Testis (tissue), 2 donors: ENCODE measurements at regions not wholly inside any gene's neighbourhood (a gene's known extent, or its start where the extent isn't known, plus 50 kb on each side); places are given as distances from the start of the nearest gene placed in this dataset.

ENCODE experiments used
- POLR2A ChIP-seq: fragments of 450-650 bp; IDR thresholded peaks from one replicate; pipeline ENCODE4 v1.6.1; 2017; ENCODE audit warnings: antibody characterized with exemption, mild to moderate bottlenecking, moderate library complexity
- TF ChIP-seq, protein P1 (sequence below), 3 experiments: fragments of 450-650 bp in 2 of 3; fragments of 200-600 bp in 1 of 3; sonication (generic) in 1 of 3; IDR thresholded peaks; one replicate each; pipeline ENCODE4 v1.5.1; 2016 to 2019; ENCODE audit warnings: antibody characterized with exemption in 3 of 3, mild to moderate bottlenecking in 2 of 3, moderate library complexity in 1 of 3

- TF ChIP-seq, protein P1, sequence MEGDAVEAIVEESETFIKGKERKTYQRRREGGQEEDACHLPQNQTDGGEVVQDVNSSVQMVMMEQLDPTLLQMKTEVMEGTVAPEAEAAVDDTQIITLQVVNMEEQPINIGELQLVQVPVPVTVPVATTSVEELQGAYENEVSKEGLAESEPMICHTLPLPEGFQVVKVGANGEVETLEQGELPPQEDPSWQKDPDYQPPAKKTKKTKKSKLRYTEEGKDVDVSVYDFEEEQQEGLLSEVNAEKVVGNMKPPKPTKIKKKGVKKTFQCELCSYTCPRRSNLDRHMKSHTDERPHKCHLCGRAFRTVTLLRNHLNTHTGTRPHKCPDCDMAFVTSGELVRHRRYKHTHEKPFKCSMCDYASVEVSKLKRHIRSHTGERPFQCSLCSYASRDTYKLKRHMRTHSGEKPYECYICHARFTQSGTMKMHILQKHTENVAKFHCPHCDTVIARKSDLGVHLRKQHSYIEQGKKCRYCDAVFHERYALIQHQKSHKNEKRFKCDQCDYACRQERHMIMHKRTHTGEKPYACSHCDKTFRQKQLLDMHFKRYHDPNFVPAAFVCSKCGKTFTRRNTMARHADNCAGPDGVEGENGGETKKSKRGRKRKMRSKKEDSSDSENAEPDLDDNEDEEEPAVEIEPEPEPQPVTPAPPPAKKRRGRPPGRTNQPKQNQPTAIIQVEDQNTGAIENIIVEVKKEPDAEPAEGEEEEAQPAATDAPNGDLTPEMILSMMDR (IDR thresholded peaks at IDR 0.05) = no peak
- TF ChIP-seq POLR2A = no peak
Observed at GRCh38 chr3:159739166-159739565, 249.5 kb upstream of the IL12A start.
